CD14-positive monocyte (primary cell): ENCODE measurements at regions not wholly inside any gene's neighbourhood (a gene's known extent, or its start where the extent isn't known, plus 50 kb on each side); places are given as distances from the start of the nearest gene placed in this dataset.
"Not testable (repeated sequence)": the region's sequence is repeated elsewhere in the genome, so short reads cannot be mapped to it uniquely, and the experiment has no call there.

ENCODE experiments used
- DNase-seq, 3 donors: peaks; one replicate each; pipeline ENCODE4 v3.0.0-alpha.2; 2011 to 2022
- H2AFZ ChIP-seq: 2 replicates; pipeline ENCODE4 v1.6.0; 2012; ENCODE audit warnings: mild to moderate bottlenecking, low read depth, low read length, inconsistent platforms; ENCODE audit not compliant: insufficient read depth, poor library complexity, severe bottlenecking
- H3K27ac ChIP-seq, 2 donors: 1 replicate in 1 of 2; 2 replicates in 1 of 2; pipeline ENCODE4 v1.5.1; 2012 to 2013; ENCODE audit warnings: low read length in 2 of 2, control low read depth in 1 of 2, inconsistent platforms in 1 of 2, low read depth in 1 of 2, mild to moderate bottlenecking in 1 of 2
- H3K27me3 ChIP-seq, 2 donors: one replicate each; pipeline versions ENCODE4 v1.6.0 to v1.6.1; 2011 to 2013; ENCODE audit warnings: low read length in 2 of 2; ENCODE audit not compliant: control insufficient read depth in 2 of 2, insufficient read depth in 2 of 2
- H3K36me3 ChIP-seq, 2 donors: replicated peaks in 1 of 2; 1 replicate in 1 of 2; 2 replicates in 1 of 2; pipeline versions ENCODE4 v1.5.1 to v1.6.1; 2012 to 2013; ENCODE audit warnings: low read length in 2 of 2, control low read depth in 1 of 2, inconsistent platforms in 1 of 2, mild to moderate bottlenecking in 1 of 2; ENCODE audit not compliant: insufficient read depth in 2 of 2, control insufficient read depth in 1 of 2
- H3K4me1 ChIP-seq, 2 donors: 1 replicate in 1 of 2; 2 replicates in 1 of 2; pipeline versions ENCODE4 v1.5.1 to v1.6.1; 2012 to 2013; ENCODE audit warnings: low read length in 2 of 2, control low read depth in 1 of 2, inconsistent platforms in 1 of 2, mild to moderate bottlenecking in 1 of 2, moderate library complexity in 1 of 2; ENCODE audit not compliant: insufficient read depth in 2 of 2, control insufficient read depth in 1 of 2
- H3K4me2 ChIP-seq: replicated peaks from 2 replicates; pipeline ENCODE3; 2012; ENCODE audit warnings: low read length, moderate library complexity, mild to moderate bottlenecking; ENCODE audit not compliant: poor library complexity, severe bottlenecking; ENCODE audit errors: extremely low read depth
- H3K4me3 ChIP-seq, 3 experiments: fragments of 200-600 bp in 1 of 3; sonication (generic) in 1 of 3; replicated peaks in 1 of 3; 1 replicate in 2 of 3; 2 replicates in 1 of 3; pipeline ENCODE4 v1.5.1; 2011 to 2013; ENCODE audit warnings: low read length in 3 of 3, mild to moderate bottlenecking in 3 of 3, control low read depth in 2 of 3, low read depth in 2 of 3, inconsistent platforms in 1 of 3, moderate library complexity in 1 of 3
- H3K79me2 ChIP-seq: 2 replicates; pipeline ENCODE4 v1.6.0; 2012; ENCODE audit warnings: mild to moderate bottlenecking, control low read depth, inconsistent platforms, low read length, moderate library complexity; ENCODE audit not compliant: insufficient read depth
- H3K9ac ChIP-seq: 2 replicates; pipeline ENCODE4 v1.6.0; 2017; ENCODE audit warnings: low read length, mild to moderate bottlenecking; ENCODE audit not compliant: insufficient read depth, poor library complexity, severe bottlenecking
- H3K9me3 ChIP-seq, 2 donors: replicated peaks in 1 of 2; 1 replicate in 1 of 2; 2 replicates in 1 of 2; pipeline versions ENCODE4 v1.5.1 to v1.6.1; 2012 to 2013; ENCODE audit warnings: low read length in 2 of 2, control low read depth in 1 of 2; ENCODE audit not compliant: control insufficient read depth in 1 of 2, insufficient read depth in 1 of 2
- H4K20me1 ChIP-seq: 2 replicates; pipeline ENCODE4 v1.6.0; 2012; ENCODE audit warnings: mild to moderate bottlenecking, low read length, control low read depth, moderate library complexity; ENCODE audit not compliant: insufficient read depth
- H3K27ac Mint-ChIP-seq, 7 donors: one replicate each; pipeline ENCODE4 v1.8.0; 2020; ENCODE audit warnings: mild to moderate bottlenecking in 7 of 7, mixed read lengths in 7 of 7, moderate library complexity in 6 of 7, inconsistent platforms in 2 of 7
- H3K27me3 Mint-ChIP-seq, 3 donors: one replicate each; pipeline ENCODE4 v1.8.0; 2021 to 2022; ENCODE audit warnings: low read depth in 3 of 3, mild to moderate bottlenecking in 3 of 3, mixed read lengths in 3 of 3, moderate library complexity in 3 of 3, inconsistent platforms in 1 of 3
- H3K36me3 Mint-ChIP-seq, 2 donors: one replicate each; pipeline ENCODE4 v1.8.0; 2020; ENCODE audit warnings: mixed read lengths in 2 of 2, inconsistent platforms in 1 of 2, mild to moderate bottlenecking in 1 of 2
- H3K4me1 Mint-ChIP-seq: one replicate; pipeline ENCODE4 v1.8.0; 2020; ENCODE audit warnings: mild to moderate bottlenecking, mixed read lengths
- H3K4me3 Mint-ChIP-seq, 2 donors: one replicate each; pipeline ENCODE4 v1.8.0; 2020; ENCODE audit warnings: mild to moderate bottlenecking in 2 of 2, mixed read lengths in 2 of 2, moderate library complexity in 1 of 2
- H3K9me3 Mint-ChIP-seq, 7 donors: one replicate each; pipeline ENCODE4 v1.8.0; 2020 to 2022; ENCODE audit warnings: mixed read lengths in 7 of 7, mild to moderate bottlenecking in 6 of 7, moderate library complexity in 6 of 7, inconsistent platforms in 2 of 7
- WGBS: methylation state at CpG from one replicate; pipeline ENCODE4 v1.1.5; 2013; ENCODE audit warnings: missing lambda C conversion rate; ENCODE audit not compliant: insufficient coverage; 5-methylcytosine and 5-hydroxymethylcytosine counted together
- intact Hi-C, 2 donors: fragments of 100-400 bp; cut with micrococcal nuclease; formaldehyde crosslinking; loops; one replicate each; pipeline versions ENCODE4 v1.15.0 to v1.15.1; 2023
- TF ChIP-seq, protein P1 (sequence below): fragments of 200-600 bp; IDR thresholded peaks from one replicate; pipeline ENCODE4 v1.8.0; 2022; ENCODE audit warnings: antibody characterized with exemption, mild to moderate bottlenecking

DNA sequence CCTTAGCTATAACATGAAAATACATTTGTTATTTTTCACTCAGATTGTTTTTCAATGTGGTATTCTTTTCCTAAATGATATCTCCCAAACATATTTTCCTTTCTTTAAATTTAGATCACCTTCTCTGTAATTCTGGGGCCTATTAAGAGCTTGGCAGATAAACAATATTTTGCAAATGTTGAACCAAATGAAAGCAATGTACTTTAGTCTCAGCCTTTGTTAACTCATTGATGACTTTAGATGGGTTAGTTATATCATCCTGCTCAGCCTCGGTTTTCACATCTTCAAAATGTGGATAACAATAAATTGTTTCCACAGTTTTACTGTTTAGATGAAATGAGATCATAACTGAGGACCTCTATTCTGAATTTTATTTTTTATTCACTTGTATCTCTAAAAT is 1205.2 kb downstream of the SUCLG1 start:
- intact Hi-C loops = no loop called here
- Histone ChIP-seq H3K9ac (no peak overlapping the region), H3K4me2 (no peak overlapping the region), H3K27me3 (no peaks in the 10 kb centered on the region), H4K20me1 (no peaks in the 10 kb centered on the region), H3K27ac (no peak overlapping the region), H3K79me2 (no peaks in the 10 kb centered on the region), H3K4me3 (no peak overlapping the region), H3K4me1 (no peaks in the 10 kb centered on the region), H2AFZ (no peak overlapping the region), H3K9me3 (peaks cover 2 to 4% of the 10 kb centered on the region in 2 donors), H3K36me3 (no peaks in the 10 kb centered on the region)
- Mint-ChIP-seq H3K4me3 (no peak overlapping the region), H3K4me1 (no peaks in the 10 kb centered on the region), H3K27me3 (peaks cover 0 to 2% (median 0%) of the 10 kb centered on the region in 3 donors), H3K9me3 (peaks cover 0 to 7% (median 5%) of the 10 kb centered on the region in 7 donors), H3K36me3 (no peaks in the 10 kb centered on the region), H3K27ac (no peak overlapping the region)
- no peak for DNase-seq
- WGBS = no CpG with 5 or more reads among the region's 1 CpG
- TF ChIP-seq, protein P1, sequence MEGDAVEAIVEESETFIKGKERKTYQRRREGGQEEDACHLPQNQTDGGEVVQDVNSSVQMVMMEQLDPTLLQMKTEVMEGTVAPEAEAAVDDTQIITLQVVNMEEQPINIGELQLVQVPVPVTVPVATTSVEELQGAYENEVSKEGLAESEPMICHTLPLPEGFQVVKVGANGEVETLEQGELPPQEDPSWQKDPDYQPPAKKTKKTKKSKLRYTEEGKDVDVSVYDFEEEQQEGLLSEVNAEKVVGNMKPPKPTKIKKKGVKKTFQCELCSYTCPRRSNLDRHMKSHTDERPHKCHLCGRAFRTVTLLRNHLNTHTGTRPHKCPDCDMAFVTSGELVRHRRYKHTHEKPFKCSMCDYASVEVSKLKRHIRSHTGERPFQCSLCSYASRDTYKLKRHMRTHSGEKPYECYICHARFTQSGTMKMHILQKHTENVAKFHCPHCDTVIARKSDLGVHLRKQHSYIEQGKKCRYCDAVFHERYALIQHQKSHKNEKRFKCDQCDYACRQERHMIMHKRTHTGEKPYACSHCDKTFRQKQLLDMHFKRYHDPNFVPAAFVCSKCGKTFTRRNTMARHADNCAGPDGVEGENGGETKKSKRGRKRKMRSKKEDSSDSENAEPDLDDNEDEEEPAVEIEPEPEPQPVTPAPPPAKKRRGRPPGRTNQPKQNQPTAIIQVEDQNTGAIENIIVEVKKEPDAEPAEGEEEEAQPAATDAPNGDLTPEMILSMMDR = no peak

DNA sequence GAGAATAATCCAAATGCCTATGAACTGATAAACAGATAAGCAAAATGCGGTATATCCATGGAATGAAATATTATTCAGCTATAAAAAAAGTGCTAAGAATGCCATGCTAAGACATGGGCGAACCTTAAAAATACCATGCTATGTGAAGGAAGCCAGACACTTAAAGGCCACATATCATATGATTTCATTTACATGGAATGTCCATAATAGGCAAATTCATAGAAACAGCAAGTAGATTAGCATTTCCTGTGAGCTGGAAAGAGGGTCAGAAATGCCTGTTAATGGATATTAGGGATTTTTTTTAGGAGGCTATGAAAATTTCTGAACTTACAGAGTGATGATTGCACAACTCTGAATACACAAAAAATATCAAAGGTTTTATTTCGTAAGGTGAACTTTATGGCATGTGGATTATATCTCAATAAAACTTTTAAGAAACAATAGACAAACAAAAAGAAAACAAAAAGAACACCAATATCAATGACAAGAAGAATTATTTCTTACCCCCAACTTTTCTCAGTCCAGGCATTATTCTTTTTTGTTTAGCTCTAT is 1207.7 kb downstream of the SUCLG1 start:
- intact Hi-C loops = no loop called here
- H3K27ac Mint-ChIP-seq = no peak overlapping the region
- no peaks in the 10 kb centered on the region for H3K36me3 Mint-ChIP-seq
- Histone ChIP-seq H3K9ac (no peak overlapping the region), H3K4me1 (no peaks in the 10 kb centered on the region), H3K27ac (no peak overlapping the region), H4K20me1 (no peaks in the 10 kb centered on the region), H3K4me2 (no peak overlapping the region), H3K27me3 (no peaks in the 10 kb centered on the region), H3K36me3 (no peaks in the 10 kb centered on the region), H3K9me3 (peaks cover 9 to 12% of the 10 kb centered on the region in 2 donors), H3K4me3 (no peak overlapping the region), H2AFZ (no peak overlapping the region), H3K79me2 (no peaks in the 10 kb centered on the region)
- peaks cover 0 to 2% (median 0%) of the 10 kb centered on the region in 3 donors for H3K27me3 Mint-ChIP-seq
- H3K4me1 Mint-ChIP-seq = no peaks in the 10 kb centered on the region
- TF ChIP-seq, protein P1 = no peak
- DNase-seq = no peak
- no CpG with 5 or more reads among the region's 3 CpGs for WGBS
- H3K9me3 Mint-ChIP-seq = peaks cover 2 to 18% (median 6%) of the 10 kb centered on the region in 7 donors
- no peak overlapping the region for H3K4me3 Mint-ChIP-seq

DNA sequence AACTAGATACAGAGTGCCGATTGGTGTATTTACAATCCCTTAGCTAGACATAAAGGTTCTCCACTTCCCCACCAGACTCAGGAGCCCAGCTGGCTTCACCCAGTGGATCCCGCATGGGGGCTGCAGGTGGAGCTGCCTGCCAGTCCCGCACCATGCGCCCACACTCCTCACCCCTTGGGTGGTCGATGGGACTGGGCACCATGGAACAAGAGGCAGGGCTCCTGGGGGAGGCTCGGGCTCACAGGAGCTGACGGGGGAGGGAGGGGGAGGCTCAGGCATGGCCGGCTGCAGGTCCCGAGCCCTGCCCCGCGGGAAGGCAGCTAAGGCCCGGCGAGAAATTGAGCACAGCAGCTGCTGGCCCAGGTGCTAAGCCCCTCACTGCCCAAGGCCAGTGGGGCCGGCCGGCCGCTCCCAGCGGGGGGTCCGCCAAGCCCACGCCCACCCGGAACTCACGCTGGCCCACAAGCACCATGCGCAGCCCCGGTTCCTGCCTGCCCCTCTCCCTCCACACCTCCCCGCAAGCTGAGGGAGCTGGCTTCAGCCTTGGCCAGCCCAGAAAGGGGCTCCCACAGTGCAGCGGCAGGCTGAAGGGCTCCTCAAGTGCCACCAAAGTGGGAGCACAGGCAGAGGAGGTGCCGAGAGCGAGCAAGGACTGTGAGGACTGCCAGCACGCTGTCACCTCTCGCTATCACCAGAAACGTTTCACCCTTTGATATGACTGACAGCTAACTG is 1213.1 kb downstream of the SUCLG1 start:
- DNase-seq, H3K4me2 ChIP-seq, H4K20me1 ChIP-seq, H2AFZ ChIP-seq, H3K9ac ChIP-seq, H3K36me3 Mint-ChIP-seq, H3K4me1 ChIP-seq, H3K4me3 ChIP-seq, H3K4me3 Mint-ChIP-seq, H3K27me3 ChIP-seq, H3K27ac Mint-ChIP-seq, H3K36me3 ChIP-seq, H3K79me2 ChIP-seq, H3K27ac ChIP-seq, H3K4me1 Mint-ChIP-seq, H3K27me3 Mint-ChIP-seq, intact Hi-C loops: not testable (repeated sequence)
- 98% methylated on average over 22 of the region's 30 CpGs for WGBS
- peaks cover 4 to 22% (median 14%) of the 10 kb centered on the region in 7 donors for H3K9me3 Mint-ChIP-seq
- H3K9me3 ChIP-seq = peaks cover 15 to 31% of the 10 kb centered on the region in 2 donors
